Anterior cingulate cortex (tissue), 58 donors: ENCODE measurements at regions not wholly inside any gene's neighbourhood (a gene's known extent, or its start where the extent isn't known, plus 50 kb on each side); places are given as distances from the start of the nearest gene placed in this dataset.

Experiments used
- DNase-seq, 58 donors: peaks; one replicate each; lab custom pipeline; 2025; lab: John Stamatoyannopoulos, UW

DNA sequence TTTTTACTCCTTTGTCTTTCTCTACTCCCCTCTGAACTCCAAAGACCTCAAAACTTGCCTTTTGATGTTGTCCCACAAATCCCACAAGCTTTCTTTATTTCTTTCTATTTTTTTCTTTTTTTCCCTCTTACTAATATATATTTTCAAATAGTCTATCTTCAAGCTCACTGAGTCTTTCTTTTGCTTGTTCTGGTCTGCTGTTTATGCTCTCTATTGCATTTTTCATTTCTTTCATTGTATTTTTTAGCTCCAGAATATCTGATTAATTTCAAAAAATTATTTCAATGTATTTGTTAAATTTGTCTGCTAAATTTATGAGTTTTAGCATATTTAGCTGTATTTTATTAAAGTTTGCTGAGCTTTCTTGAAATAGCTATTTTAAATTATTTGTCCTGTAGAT is 223.3 kb upstream of the IRX1 start:
- DNase-seq: no peak

DNA sequence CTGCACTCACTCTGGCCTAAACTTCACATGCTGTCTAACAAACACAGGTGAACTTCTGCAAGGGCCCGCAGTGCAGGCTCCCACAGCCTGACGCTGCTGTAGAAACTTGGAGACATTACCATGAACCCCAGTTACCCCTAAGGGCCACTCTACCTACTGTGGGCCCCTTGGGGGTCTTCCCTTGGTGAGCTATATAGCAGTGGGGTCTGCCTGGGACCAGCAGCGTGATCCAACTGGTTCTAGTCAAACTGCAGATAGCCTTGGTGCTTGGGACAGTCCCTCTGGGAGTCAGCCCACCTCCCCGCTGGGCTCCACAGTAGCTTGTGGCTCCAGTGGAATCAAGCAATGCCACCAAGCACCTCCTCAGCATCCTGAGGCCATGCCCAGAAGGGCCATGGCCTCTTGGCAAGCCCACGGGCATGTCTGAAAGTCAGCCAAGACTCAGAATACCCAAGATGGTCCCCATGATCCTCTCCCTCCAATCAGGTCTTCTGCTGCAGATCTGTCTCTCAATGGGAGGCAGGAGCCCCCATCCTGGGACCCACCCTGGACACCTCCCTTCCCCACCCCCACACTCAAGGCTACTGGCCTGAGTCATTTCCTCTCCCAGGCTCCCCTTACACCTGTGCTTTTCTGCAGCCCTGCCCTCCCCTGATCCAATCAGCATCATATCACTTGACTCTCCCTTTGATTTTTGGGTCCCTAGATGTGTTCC is 230.0 kb upstream of the IRX1 start:
- no peak for DNase-seq

DNA sequence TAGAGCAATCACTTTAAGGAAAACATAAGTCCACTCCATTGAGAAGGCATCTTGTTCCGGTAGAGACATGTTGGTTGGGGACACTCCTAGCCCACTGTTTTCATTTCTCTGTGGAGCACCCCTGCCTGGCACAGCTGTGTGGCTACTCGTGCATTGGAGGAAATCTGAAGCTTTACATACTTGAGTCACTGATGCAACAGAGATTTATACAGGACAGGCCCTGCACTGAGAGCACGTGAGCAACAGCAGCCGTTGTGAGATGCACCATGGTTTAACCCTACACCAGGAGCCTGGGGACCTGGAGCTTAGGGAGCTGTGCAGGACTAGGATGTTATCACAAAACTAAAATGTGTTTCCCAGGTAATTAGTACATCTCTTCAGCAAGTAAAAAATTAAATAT is 230.7 kb upstream of the IRX1 start:
- DNase-seq: no peak

DNA sequence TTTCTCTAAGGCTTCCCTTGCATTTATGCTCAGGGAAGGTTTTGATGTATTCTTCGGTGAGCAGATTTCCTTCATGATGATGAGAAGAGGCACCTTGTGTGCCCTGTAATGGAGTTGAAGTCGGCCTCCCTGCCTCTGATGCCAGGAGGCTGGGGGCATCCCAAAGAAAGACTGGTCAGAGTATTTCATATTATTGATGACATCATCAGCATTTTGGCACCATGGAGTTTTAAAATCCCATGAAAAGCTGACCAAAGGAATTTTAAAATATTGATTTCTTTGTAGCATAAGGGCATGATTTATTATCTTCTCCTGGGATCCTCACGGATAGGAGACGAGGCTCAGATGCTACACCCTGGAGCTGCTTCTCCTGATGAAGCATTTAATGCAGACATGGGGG is 231.2 kb upstream of the IRX1 start:
- DNase-seq: no peak

DNA sequence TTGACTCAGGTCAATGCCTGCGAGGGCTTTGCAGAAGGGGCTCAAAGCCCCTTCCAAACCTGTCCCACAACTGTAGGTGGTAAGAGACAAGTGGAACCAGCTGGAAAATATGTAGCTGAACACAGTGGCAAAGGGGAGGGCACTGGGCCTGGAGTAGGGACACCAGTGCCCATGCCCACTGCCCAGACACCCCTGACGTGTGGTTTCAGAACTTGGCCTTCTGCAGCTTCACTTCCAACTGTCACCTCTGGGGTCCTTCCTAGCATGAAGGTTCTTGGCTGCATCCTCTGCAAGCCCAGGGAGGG is 233.1 kb upstream of the IRX1 start:
- DNase-seq: no peak

DNA sequence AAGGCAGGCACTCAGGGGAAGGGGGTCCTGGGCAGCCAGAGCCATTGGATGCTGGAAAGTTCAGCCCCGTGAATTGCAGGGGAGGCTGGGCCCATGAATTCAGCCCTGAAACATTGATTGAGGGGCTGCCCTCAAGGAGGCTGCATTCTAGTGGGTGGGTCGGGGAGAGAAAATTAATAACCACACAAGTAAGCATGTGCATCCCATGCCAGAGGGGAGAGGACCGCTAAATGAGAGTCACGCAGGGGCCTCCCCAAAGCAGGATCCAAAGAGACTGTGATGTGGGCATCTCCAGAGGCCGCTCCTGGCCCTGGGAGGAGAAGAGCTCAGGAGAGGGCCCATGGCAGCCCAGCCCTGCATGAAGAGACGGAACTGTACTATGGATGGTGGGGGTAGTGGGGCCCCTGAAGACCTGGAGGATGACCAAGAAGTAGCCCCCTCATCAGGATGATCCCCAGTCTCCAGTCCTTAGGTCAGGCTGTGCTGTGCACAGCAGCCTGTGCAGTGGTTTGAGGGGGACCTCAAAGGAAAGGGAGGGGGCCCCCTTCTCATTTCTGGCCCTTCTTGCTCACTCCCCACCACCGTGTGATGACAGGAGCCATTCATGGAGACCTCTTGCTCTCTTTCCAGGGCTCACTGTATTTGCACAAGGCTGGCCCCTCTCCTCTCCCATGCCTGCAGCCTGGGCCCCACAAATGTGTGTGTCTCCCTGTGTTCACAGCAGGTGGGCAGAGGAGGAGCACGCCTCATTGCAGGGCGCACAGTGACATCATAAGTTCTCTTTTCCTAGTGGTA is 233.6 kb upstream of the IRX1 start:
- DNase-seq: no peak

DNA sequence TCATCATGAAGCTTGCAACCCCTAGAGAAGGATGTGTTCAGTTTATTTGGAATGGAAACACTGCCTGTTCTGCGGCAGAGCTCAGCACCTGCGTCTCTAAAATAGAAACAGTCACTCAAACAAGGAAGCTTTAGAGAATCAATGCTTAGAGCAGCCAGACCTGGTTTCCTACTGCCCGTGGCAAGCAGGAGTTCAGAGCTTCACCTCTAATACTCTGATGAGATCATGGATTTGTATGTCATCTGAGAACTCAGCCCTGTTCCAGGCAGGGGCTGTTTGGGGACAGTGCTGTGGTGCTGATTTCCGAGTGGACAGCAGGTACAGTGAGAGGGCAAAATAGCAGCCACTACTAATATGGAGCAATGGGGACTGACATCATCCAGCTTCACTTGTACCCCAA is 236.0 kb upstream of the IRX1 start:
- DNase-seq: no peak

DNA sequence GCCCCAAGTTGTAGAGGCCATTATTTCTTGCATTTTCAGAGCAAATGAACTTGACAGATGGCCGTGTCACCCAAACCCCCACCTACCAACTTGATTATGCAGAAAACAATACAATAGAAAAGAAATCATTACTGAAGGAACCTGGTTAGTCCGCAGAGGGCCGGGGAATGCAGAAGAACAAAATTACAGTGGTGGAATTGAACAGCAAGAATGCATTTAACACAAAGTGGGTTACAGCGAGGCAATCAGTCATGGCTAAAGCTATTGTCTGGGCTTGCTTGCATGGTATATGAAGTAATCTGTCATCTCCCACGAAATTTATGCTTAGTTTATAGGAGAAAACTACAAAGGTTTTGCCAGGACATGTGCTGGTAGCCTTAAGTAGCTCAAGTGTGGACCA is 238.3 kb upstream of the IRX1 start:
- no peak for DNase-seq

DNA sequence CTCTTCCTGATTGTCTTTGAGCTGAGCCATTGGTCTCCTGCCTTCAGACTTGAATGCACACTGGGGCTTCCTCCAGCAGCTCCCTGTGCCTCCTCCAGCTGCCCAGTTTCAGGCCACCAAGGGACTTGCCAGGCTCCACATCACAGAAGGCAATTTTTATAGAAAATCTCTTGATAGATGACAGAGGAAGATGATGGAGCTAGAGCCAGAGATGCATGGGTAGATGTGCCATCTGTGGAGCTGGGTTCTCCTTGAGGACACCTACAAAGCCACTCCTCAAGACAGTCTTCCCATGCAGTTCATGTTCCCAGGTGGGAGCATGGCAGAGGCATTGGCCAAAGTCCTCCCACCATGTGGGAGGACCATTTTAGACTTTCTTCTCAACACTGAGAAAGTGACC is 239.6 kb upstream of the IRX1 start:
- DNase-seq: no peak

DNA sequence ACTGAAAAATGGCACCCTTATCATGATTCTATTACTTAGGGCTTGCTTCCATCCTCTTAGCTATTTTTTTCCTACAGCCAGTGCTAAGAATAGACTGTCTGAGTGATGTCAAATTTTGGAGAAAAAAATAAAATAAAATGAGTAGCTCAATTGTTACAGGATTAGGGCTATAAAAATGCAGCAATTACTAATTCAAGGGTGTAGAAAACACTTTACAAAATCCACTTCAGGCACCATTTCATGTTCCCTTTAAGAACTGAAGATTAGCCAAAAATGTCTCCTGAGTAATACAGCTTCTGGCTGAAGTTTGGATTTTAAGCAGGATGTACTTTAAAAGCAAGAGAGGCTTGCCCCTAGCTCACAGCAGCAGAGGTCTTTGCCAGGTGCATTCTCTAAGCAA is 240.5 kb upstream of the IRX1 start:
- no peak for DNase-seq

DNA sequence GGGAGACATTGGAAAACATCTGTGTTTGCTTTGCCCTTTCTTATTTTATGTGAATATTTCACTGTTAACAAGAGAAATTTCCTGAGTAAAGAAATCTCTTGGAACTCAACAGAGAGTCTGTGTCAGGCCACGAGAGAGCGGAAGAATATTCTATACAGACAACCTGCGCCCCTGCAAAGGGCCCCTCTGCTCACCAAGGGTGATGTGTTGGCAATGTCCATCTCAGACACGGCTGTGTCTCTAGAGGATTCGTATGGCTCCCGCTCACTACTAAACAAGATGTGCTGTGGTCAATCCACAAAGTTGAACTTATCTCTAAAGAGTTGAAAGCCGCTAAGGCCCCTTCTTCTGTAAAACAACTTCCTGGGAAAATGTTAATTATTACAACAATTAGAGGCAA is 241.0 kb upstream of the IRX1 start:
- no peak for DNase-seq

DNA sequence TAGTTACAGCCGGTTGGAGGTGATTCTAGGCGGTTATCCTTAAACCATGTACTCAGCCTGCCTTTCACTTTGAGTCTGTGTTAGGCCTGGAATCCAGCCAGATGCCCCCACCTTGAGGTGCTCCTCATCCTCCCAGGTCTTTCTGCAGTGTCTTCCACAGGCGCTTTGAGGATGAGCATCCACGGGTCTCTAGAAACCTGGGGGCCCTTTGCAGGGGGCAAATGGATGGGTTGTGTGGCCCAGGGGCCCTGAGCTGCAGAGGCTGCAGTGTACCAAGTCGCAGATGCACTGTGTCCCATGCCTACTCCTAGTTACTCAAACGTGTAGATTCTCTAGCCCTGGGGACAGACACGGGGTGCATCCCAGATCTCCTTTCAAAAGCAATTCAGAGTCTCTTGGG is 242.1 kb upstream of the IRX1 start:
- no peak for DNase-seq

DNA sequence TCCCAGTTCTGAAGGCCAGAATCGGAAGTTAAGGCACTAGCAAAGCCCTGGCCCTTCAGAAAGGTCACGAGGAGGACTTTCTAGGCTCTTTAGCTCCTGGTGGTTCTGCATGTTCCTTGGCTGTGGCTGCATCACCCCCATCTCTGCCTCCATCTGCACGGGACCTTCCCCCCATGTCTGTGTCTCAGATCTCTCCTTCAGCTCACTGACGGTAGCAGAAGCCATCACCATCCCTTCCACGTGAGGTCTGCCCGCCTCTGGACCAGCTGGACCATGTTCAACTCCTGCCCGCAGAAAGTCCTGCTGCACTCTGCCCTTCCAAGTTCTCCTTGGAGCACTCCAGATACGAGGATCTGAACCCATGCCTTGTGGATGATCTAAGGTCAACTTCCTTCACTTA is 242.9 kb upstream of the IRX1 start:
- DNase-seq: no peak

DNA sequence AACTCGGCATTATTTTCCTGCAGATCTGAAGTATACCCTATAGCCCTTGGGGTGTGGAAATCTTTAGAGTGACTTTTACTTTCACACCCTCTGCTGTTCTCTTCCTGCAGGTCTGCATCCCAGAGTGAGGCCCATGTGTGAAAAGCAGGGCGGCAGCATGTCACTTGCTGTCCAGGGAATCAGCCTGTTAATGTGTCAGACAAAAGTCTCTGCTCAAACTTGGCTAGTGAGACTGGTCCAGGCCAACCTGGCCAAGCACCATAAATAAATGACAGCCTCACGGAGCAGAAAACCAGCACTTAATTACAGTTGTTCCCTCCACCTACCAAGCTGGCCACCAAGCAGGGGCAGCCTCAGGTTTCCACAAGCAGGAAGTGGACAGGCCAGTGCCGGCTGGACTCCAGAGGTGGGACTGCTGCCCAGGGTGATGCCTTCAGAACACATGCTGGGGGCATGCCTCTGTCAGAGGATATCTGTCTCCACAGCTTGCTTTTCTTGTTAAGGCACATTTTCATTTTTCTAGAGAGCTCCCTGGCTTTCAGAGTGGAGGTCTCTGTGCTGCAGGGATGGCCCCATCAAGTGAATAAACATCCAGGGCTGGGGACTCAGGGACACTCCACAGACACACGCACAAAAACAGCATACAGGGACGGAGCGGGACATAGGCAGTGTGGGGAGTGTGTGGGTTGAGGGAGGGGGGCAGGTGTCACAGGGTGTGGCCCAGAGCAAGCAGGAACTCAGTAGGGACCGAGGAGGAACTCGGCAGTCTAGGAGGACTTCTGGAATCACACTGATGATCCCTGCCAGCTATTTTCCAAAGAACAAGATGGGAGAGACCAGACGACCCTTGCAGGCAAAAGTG is 243.8 kb upstream of the IRX1 start:
- no peak for DNase-seq

DNA sequence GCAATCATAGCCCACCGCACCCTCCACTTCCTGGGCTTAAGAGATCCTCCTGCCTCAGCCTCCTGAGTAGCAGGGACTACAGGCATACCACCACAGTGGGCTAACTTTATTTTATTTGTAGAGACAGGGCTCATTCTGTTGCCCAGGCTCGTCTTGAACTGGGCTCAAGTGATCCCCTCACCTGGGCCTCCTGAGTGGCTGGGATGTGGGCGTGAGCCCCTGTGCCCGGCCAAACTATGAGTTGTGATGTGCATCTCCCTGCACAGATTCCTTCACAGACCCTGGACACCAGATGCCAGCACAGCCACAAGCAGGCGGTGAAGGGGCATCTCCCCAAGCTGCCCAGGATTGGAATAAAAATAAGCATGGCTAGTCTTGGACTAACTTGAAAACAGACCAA is 244.9 kb upstream of the IRX1 start:
- DNase-seq: no peak

DNA sequence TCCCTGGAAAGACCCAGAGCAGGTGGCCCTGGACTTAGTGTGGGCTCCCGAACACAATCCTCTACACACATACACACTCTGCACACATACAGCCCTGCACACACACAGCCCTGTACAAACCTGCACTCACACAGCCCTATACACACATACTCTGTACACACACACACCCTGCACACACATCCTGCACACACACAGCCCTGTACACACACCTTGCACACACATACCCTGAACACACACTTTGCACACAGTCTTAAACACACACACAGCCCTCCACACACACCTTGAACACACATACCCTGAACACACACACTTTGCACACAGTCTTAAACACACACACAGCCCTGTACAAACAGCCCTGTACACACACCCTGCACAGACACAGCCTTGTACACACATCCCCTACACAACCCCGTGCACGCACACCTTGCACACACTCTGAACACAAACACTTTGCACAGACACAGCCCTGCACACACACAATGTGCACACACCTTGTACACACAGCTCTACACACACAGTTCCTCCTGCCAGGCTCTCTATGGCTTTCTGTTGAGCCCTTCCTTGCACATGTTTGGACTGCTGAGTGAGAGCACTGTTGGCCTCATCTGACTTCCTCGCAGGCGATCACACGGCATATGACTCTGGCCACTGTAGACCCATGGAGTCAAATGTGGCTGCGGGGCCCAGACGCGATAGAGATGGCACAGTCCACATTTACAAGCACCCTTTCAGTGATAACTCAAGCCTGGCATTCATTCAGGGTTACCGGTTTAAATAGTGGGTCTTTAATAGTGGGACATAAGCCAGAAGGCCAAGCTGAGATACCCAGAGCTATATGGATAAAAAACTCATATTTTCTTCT is 245.7 kb upstream of the IRX1 start:
- no peak for DNase-seq

DNA sequence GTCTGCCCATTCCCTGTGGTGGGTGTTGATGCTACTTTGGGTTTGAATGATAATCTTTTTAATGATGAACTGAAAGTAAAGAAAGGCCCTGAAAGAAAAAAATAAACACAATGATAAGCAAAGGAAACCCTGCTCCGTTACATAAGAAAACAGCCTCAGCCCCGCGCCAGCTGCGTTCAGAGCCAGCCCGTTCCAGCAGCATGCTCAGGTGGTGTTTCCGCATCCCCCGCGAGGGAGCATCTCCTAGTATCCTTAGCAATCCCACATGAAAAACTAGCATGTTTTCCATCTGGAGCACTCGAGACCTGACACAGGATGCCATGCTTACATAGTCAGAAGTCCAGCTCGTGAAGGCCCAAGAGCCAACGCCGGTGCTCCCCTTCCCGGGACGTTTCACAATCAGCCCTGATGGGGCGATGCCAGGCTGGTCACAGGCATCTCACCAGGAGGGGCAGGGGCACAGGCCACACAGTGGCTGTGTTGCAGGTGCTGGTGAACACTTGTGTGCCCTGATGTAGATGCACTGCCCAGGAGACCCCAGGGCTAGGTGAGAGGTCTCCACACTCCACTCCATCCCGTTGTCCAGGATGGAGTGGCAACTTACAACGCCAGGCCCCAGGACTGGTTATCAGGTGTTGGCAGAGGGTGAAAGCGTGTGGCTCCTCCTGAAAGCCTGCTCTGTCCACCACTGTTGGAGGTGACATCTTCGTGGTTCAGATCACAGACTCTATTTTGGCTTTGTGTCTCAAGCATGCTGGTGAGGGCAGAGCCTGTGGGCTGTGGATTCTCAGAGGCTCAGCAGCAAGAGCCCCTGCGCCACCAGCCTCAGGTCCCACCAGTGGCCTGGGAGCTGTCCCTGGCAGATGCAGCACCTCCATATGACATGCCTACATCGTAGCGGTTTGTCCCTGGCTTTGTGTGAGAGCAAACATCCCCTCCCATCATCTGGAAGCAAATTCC is 246.8 kb upstream of the IRX1 start:
- no peak for DNase-seq

DNA sequence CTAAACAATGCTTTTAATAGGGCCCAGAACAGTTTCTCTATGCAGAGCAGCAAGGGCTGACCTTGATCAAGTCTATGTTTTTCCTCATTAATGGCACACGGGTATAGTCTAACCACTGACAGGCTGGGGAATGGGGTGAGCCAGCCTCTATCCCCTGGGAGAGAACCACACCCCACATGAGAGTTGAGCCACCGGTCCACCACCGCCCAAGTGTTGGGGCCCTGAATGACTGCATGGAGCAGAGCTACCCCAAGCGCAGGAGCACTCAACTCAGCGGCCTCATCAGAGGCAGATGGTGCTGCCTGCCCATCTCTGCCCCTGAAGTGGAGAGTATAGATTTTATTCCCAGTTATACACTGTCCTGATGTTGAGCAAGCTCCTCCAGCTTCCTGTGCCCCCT is 247.9 kb upstream of the IRX1 start:
- DNase-seq: no peak

DNA sequence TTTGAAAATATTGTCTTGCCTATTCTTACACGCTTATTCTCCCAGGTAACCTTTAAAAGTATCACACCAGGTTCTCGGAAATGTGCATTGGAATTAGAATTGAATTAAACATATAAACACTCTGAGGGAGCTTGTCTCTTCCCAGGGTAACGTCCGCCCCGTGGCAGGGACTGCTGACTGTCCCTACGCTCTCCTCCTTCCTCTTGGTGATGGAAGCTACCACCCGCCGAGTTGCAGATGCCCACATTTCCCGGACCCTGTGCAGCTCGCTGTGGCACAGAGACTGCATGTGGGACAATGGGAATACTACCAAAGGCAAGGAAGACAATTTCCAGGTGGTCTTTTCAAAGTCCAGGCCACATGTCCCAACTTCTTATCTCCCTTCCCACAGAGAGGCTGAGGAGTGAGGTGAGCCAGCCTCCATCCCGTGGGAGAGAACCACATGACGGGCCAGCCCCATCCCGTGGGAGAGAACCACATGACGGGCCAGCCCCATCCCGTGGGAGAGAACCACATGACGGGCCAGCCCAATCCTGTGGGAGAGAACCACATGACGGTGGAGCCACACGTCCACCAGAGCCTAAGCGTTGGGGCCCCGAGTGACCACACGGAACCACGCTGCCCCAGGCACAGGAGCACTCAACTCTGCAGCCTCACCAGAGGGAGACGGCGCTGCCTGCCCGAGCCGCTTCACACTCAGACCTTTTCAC is 249.4 kb upstream of the IRX1 start:
- DNase-seq: no peak
